ENCODE measurements at regions not wholly inside any gene's neighbourhood (a gene's known extent, or its start where the extent isn't known, plus 50 kb on each side); places are given as distances from the start of the nearest gene placed in this dataset.

- TF ChIP-seq, protein P1, sequence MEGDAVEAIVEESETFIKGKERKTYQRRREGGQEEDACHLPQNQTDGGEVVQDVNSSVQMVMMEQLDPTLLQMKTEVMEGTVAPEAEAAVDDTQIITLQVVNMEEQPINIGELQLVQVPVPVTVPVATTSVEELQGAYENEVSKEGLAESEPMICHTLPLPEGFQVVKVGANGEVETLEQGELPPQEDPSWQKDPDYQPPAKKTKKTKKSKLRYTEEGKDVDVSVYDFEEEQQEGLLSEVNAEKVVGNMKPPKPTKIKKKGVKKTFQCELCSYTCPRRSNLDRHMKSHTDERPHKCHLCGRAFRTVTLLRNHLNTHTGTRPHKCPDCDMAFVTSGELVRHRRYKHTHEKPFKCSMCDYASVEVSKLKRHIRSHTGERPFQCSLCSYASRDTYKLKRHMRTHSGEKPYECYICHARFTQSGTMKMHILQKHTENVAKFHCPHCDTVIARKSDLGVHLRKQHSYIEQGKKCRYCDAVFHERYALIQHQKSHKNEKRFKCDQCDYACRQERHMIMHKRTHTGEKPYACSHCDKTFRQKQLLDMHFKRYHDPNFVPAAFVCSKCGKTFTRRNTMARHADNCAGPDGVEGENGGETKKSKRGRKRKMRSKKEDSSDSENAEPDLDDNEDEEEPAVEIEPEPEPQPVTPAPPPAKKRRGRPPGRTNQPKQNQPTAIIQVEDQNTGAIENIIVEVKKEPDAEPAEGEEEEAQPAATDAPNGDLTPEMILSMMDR (IDR thresholded peaks at IDR 0.05; ENCODE audit: borderline replicate concordance, extremely low read depth, low read length, poor library complexity, severe bottlenecking) = no peak
- no peak for TF ChIP-seq EZH2 (IDR thresholded peaks at IDR 0.05; ENCODE audit: borderline replicate concordance, low read depth, low read length, severe bottlenecking)
Observed at GRCh38 chr11:71131861-71132260, 120.5 kb downstream of the SHANK2 start.

Measured in DND-41 (cell line).